Aorta (tissue), 5 donors: ENCODE measurements at regions not wholly inside any gene's neighbourhood (a gene's known extent, or its start where the extent isn't known, plus 50 kb on each side); places are given as distances from the start of the nearest gene placed in this dataset.

Experiments
- ATAC-seq: fragments of 200-7000 bp; cut with Tn5 transposase; one replicate; pipeline ENCODE4 v1.9.1; 2022; ENCODE audit warnings: moderate library complexity; ENCODE audit not compliant: low FRiP score
- DNase-seq, 2 donors: peaks; one replicate each; pipeline ENCODE4 v3.0.0-alpha.2; 2020
- H3K27ac ChIP-seq, 2 donors: one replicate each; pipeline ENCODE4 v1.5.1; 2013; ENCODE audit warnings: low read length in 2 of 2, mild to moderate bottlenecking in 2 of 2, moderate library complexity in 2 of 2, control low read depth in 1 of 2, inconsistent platforms in 1 of 2, low read depth in 1 of 2
- H3K27me3 ChIP-seq, 2 donors: one replicate each; pipeline ENCODE4 v1.6.1; 2013; ENCODE audit warnings: control low read depth in 1 of 2, low read length in 1 of 2, mild to moderate bottlenecking in 1 of 2, moderate library complexity in 1 of 2; ENCODE audit not compliant: insufficient read depth in 2 of 2, control insufficient read depth in 1 of 2
- H3K36me3 ChIP-seq, 2 donors: one replicate each; pipeline ENCODE4 v1.6.1; 2013; ENCODE audit warnings: control low read depth in 1 of 2, low read length in 1 of 2, mild to moderate bottlenecking in 1 of 2; ENCODE audit not compliant: insufficient read depth in 2 of 2, control insufficient read depth in 1 of 2
- H3K4me1 ChIP-seq, 2 donors: one replicate each; pipeline ENCODE4 v1.6.1; 2013; ENCODE audit warnings: low read length in 2 of 2, control low read depth in 1 of 2, mild to moderate bottlenecking in 1 of 2, moderate library complexity in 1 of 2; ENCODE audit not compliant: insufficient read depth in 2 of 2, control insufficient read depth in 1 of 2
- H3K4me3 ChIP-seq, 2 donors: one replicate each; pipeline ENCODE4 v1.5.1; 2013; ENCODE audit warnings: low read length in 2 of 2, control low read depth in 1 of 2, mild to moderate bottlenecking in 1 of 2
- H3K9me3 ChIP-seq: one replicate; pipeline ENCODE4 v1.6.1; 2013; ENCODE audit warnings: mild to moderate bottlenecking, low read length; ENCODE audit not compliant: control insufficient read depth
- WGBS, 2 donors: extraction: QIAGEN DNeasy Blood & Tissue Kit; methylation state at CpG; one replicate each; pipeline ENCODE4 v1.1.7; 2013; 5-methylcytosine and 5-hydroxymethylcytosine counted together
- intact Hi-C, 2 donors: fragments of 100-400 bp; cut with DNase I; formaldehyde crosslinking; loops; one replicate each; pipeline versions ENCODE4 v1.14.2 to v1.15.0; 2022
- donor health status: healthy with polysubstance abuse.
- donor health status: Bipolar disorder and iron deficiency.
- donor health status: DM: no; HTN: no; CAD: no.
- donor health status: DM: no; HTN: no; CAD: no.
- donor health status: DM: yes; HTN: yes; CAD: no.

GRCh38 chr13:76800943-76801342, 85.3 kb downstream of the KCTD12 start:
- intact Hi-C loops: no loop called here
- H3K36me3 ChIP-seq: no peaks in the 10 kb centered on the region
- DNase-seq (no peak), ATAC-seq (no peak)
- H3K9me3 ChIP-seq: no peaks in the 10 kb centered on the region
- H3K4me1 ChIP-seq: no peaks in the 10 kb centered on the region
- WGBS, 2 donors: 88 to 97% methylated on average over 2 of the region's 2 CpGs
- no peaks in the 10 kb centered on the region for H3K27me3 ChIP-seq
- no peak overlapping the region for H3K4me3 ChIP-seq
- H3K27ac ChIP-seq: no peak overlapping the region

GRCh38 chr13:76799696-76800095, 86.5 kb downstream of the KCTD12 start:
- Histone ChIP-seq H3K4me3 (no peak overlapping the region), H3K27me3 (no peaks in the 10 kb centered on the region), H3K36me3 (no peaks in the 10 kb centered on the region), H3K4me1 (no peaks in the 10 kb centered on the region), H3K27ac (no peak overlapping the region), H3K9me3 (no peaks in the 10 kb centered on the region)
- ATAC-seq: no peak
- no peak for DNase-seq
- intact Hi-C loops: no loop called here
- 38 to 46% methylated on average over 3 of the region's 3 CpGs for WGBS, 2 donors

GRCh38 chr13:76798037-76798436, 88.2 kb downstream of the KCTD12 start:
- ATAC-seq (no peak), DNase-seq (no peak)
- intact Hi-C loops: no loop called here
- Histone ChIP-seq H3K4me1 (no peaks in the 10 kb centered on the region), H3K27ac (no peak overlapping the region), H3K36me3 (no peaks in the 10 kb centered on the region), H3K4me3 (no peak overlapping the region), H3K27me3 (no peaks in the 10 kb centered on the region), H3K9me3 (no peaks in the 10 kb centered on the region)
- 77 to 79% methylated on average over 2 of the region's 2 CpGs for WGBS, 2 donors

- WGBS, 2 donors: 13 to 17% methylated on average over 5 of the region's 5 CpGs
- ATAC-seq: no peak
- intact Hi-C loops: no loop called here
Measured at GRCh38 chr13:76797361-76797760, 88.8 kb downstream of the KCTD12 start.

DNA sequence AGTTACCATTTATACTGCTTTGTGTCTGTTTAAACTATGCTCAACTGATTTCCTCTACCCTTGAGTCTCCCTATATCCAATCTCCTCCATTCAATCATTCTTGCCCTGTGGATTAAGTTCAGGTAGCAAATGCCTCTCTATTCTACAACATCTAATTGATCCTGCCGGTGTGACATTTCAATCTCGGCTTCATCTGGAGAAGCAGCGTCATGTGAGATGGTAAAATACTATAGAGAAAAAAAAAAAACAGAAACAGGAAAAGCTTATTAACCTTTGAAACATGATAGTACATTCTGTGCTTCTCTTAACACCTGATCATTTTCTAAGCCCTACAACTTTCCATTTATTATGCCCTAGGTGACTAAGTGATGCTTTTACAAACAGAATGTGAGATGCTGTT, 89.4 kb downstream of the KCTD12 start:
- no peaks in the 10 kb centered on the region for H3K4me1 ChIP-seq
- H3K9me3 ChIP-seq: no peaks in the 10 kb centered on the region
- no peaks in the 10 kb centered on the region for H3K36me3 ChIP-seq
- intact Hi-C loops: no loop called here
- 95 to 98% methylated on average over 3 of the region's 3 CpGs for WGBS, 2 donors
- DNase-seq: no peak
- no peak for ATAC-seq
- H3K27ac ChIP-seq: no peak overlapping the region
- no peak overlapping the region for H3K4me3 ChIP-seq
- H3K27me3 ChIP-seq: no peaks in the 10 kb centered on the region

More at GRCh38 chr13:76797361-76797760, 88.8 kb downstream of the KCTD12 start:
- no peak for DNase-seq
- Histone ChIP-seq H3K9me3 (no peaks in the 10 kb centered on the region), H3K4me3 (no peak overlapping the region), H3K27me3 (no peaks in the 10 kb centered on the region), H3K36me3 (no peaks in the 10 kb centered on the region), H3K27ac (no peak overlapping the region), H3K4me1 (no peaks in the 10 kb centered on the region)

GRCh38 chr13:76795701-76796695, 90.2 kb downstream of the KCTD12 start:
- 51 to 59% methylated on average over 5 of the region's 5 CpGs for whole genome bisulfite sequencing, 2 donors
- no peak overlapping the region for H3K4me3 ChIP-seq
- DNase-seq: no peak
- no peak for ATAC-seq
- H3K36me3 ChIP-seq: no peaks in the 10 kb centered on the region
- intact Hi-C loops: no loop called here
- H3K27ac ChIP-seq: no peak overlapping the region
- no peaks in the 10 kb centered on the region for H3K9me3 ChIP-seq
- H3K27me3 ChIP-seq: no peaks in the 10 kb centered on the region
- H3K4me1 ChIP-seq: no peaks in the 10 kb centered on the region

DNA sequence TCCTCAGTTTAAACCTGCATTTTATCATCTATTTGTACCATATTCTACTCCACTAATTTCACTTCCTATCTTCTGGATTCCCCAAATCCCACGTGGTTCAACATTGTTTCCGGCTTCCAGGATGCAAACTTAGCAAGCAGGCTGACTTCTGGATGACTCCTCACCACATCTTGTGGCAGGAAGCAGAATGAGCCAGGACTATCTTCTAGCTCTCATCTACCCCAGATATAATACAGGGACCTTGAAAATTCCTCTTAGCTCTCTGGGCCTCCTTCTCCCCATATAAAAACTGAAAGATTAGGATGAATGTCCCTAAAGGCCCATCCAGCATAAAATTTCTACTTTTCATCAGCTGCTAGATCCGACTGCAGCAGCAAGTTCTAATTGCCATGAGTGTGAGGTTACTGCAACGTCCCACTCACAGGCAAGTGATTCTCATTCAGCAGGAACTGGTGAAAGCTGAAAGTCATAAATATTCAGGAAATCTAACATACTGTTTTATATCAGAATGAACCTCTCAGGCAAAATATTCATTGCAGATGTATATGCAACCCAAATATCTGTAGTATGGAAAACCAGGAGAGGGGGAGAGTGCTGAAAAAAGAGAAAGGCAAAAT, 93.4 kb downstream of the KCTD12 start:
- Histone ChIP-seq H3K27ac (no peak overlapping the region), H3K4me3 (no peak overlapping the region), H3K4me1 (no peaks in the 10 kb centered on the region), H3K27me3 (no peaks in the 10 kb centered on the region), H3K9me3 (no peaks in the 10 kb centered on the region), H3K36me3 (no peaks in the 10 kb centered on the region)
- peak in 1 of 2 donors; percentile 56 for DNase-seq
- WGBS, 2 donors: 49 to 54% methylated on average over 4 of the region's 4 CpGs
- peak; percentile 63 for ATAC-seq
- intact Hi-C loops: no loop called here

- H3K4me1 ChIP-seq: no peaks in the 10 kb centered on the region
- no peaks in the 10 kb centered on the region for H3K9me3 ChIP-seq
- no peak overlapping the region for H3K4me3 ChIP-seq
- no peaks in the 10 kb centered on the region for H3K27me3 ChIP-seq
- DNase-seq: no peak
- no peaks in the 10 kb centered on the region for H3K36me3 ChIP-seq
- no peak overlapping the region for H3K27ac ChIP-seq
- intact Hi-C loops: no loop called here
- ATAC-seq: no peak
- WGBS, 2 donors: 91 to 92% methylated on average over 10 of the region's 10 CpGs
Measured at GRCh38 chr13:76790980-76791819, 95.0 kb downstream of the KCTD12 start.
